OCI-LY1 (cell line): ENCODE measurements at regions not wholly inside any gene's neighbourhood (a gene's known extent, or its start where the extent isn't known, plus 50 kb on each side); places are given as distances from the start of the nearest gene placed in this dataset.

Experiments used
- CTCF ChIP-seq: fragments of 200-600 bp; sonication (generic), shearing (Covaris generic); IDR thresholded peaks from 2 replicates; pipeline ENCODE4 v1.5.1; 2017; ENCODE audit warnings: mild to moderate bottlenecking, antibody characterized with exemption, low read length, moderate library complexity, mixed read lengths
- EZH2 ChIP-seq: fragments of 200-600 bp; sonication (generic), shearing (Covaris generic); IDR thresholded peaks from 2 replicates; pipeline ENCODE4 v1.8.0; 2017; ENCODE audit warnings: borderline replicate concordance, mixed run types, mild to moderate bottlenecking, antibody characterized with exemption, low read length, moderate library complexity, mixed read lengths

GRCh38 chr18:24869285-24869684, 408.8 kb downstream of the HRH4 start:
- TF ChIP-seq CTCF (no peak), EZH2 (no peak)
